Kidney (tissue), 13 donors: ENCODE measurements at regions not wholly inside any gene's neighbourhood (a gene's known extent, or its start where the extent isn't known, plus 50 kb on each side); places are given as distances from the start of the nearest gene placed in this dataset.

Experiments
- DNase-seq, 5 donors: peaks; one replicate each; pipeline ENCODE4 v3.0.0-alpha.2; 2013 to 2020
- FAIRE-seq: peaks from 2 replicates; lab custom pipeline; 2012; peaks lifted over from hg19 to GRCh38; lab: Jason Lieb, UNC
- H3K27ac ChIP-seq, 2 donors: one replicate each; pipeline ENCODE4 v1.7.0; 2013; ENCODE audit warnings: low read depth in 2 of 2, low read length in 2 of 2, inconsistent platforms in 1 of 2
- H3K27me3 ChIP-seq: one replicate; pipeline ENCODE4 v1.7.1; 2013; ENCODE audit warnings: low read length, inconsistent platforms; ENCODE audit not compliant: control insufficient read depth, insufficient read depth
- H3K36me3 ChIP-seq, 3 donors: one replicate each; pipeline versions ENCODE4 v1.7.0 to v1.7.1; 2013; ENCODE audit warnings: low read length in 3 of 3, control low read depth in 1 of 3, inconsistent platforms in 1 of 3; ENCODE audit not compliant: insufficient read depth in 3 of 3, control insufficient read depth in 2 of 3
- H3K4me1 ChIP-seq, 3 donors: one replicate each; pipeline versions ENCODE4 v1.7.0 to v1.7.1; 2013; ENCODE audit warnings: low read length in 3 of 3, inconsistent platforms in 1 of 3, low read depth in 1 of 3; ENCODE audit not compliant: control insufficient read depth in 2 of 3, insufficient read depth in 2 of 3
- H3K4me3 ChIP-seq, 3 donors: one replicate each; pipeline versions ENCODE4 v1.7.0 to v1.8.1; 2013; ENCODE audit warnings: low read length in 3 of 3, control low read depth in 1 of 3, inconsistent platforms in 1 of 3
- H3K9ac ChIP-seq, 3 donors: one replicate each; pipeline versions ENCODE4 v1.7.0 to v1.7.1; 2013; ENCODE audit warnings: low read length in 3 of 3, control low read depth in 1 of 3, inconsistent platforms in 1 of 3
- H3K9me3 ChIP-seq, 3 donors: one replicate each; pipeline versions ENCODE4 v1.7.0 to v1.7.1; 2013; ENCODE audit warnings: low read length in 3 of 3, control low read depth in 1 of 3, inconsistent platforms in 1 of 3; ENCODE audit not compliant: control insufficient read depth in 2 of 3, insufficient read depth in 1 of 3
- CTCF ChIP-seq: IDR thresholded peaks from 3 replicates; pipeline ENCODE4 v1.5.1; 2012; ENCODE audit warnings: mild to moderate bottlenecking, moderate library complexity, borderline replicate concordance; ENCODE audit not compliant: insufficient read depth; ENCODE audit errors: extremely low read depth
- intact Hi-C: fragments of 100-400 bp; cut with DNase I; formaldehyde crosslinking; loops from one replicate; pipeline ENCODE4 v1.11.1; 2022
- donor health status: control.
- donor health status: control.
- donor health status: control.
- donor health status: control.
- donor health status: control.
- donor health status: DM: yes; HTN: yes; CAD: no.
- donor health status: Normal renal cell carcinoma (clear cell type).

DNA sequence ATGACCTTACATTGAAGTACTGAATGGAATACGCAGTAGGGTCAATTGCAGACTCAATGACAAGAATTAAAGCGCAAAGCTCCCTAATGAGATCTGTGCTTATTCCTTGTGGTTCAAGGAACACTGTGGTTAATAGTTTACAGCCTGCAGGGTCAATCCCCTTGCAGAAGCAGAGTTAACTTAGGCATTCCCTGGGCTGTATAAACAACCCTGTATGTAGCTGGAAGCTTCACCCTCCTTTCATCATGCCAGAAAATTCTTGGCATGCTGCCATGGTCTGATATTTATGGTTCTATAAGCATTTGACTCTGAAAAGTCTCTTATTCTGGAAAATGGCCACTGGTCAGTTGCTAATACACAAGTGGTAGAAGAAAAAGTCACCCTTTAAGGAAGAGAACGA is 227.7 kb downstream of the NOVA1 start:
- Histone ChIP-seq H3K36me3 (no peaks in the 10 kb centered on the region), H3K4me1 (peaks cover 0 to 12% (median 3%) of the 10 kb centered on the region in 3 donors), H3K27me3 (no peaks in the 10 kb centered on the region), H3K4me3 (no peak overlapping the region), H3K9me3 (no peaks in the 10 kb centered on the region), H3K27ac (no peak overlapping the region), H3K9ac (no peak overlapping the region)
- DNase-seq = peak in 4 of 5 donors; percentile 52 to 87 (median 73)
- FAIRE-seq = no peak
- TF ChIP-seq CTCF = no peak
- intact Hi-C loops = no loop called here

DNA sequence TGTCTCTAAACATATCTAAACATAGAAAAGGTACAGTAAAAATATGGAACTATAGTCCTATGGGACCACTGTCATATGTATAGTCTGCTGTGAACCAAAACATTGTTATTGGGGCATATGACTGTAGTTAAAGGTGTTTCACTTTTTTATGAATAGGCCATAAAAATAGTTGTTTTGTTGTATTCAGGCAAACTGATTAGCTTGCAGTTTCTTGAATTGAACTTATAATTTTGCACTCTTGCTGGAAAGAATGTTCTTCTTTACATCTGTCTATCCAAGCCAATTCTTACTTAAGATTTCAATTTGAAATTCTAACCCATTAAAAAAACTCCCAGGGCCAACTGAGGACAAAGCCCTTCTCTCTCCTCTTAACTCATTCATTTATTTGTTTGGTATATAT is 234.1 kb downstream of the NOVA1 start:
- Histone ChIP-seq H3K9ac (no peak overlapping the region), H3K36me3 (no peaks in the 10 kb centered on the region), H3K4me1 (no peaks in the 10 kb centered on the region), H3K9me3 (no peaks in the 10 kb centered on the region), H3K4me3 (no peak overlapping the region), H3K27me3 (no peaks in the 10 kb centered on the region), H3K27ac (no peak overlapping the region)
- intact Hi-C loops = no loop called here
- TF ChIP-seq CTCF = no peak
- FAIRE-seq (no peak), DNase-seq (no peak)

DNA sequence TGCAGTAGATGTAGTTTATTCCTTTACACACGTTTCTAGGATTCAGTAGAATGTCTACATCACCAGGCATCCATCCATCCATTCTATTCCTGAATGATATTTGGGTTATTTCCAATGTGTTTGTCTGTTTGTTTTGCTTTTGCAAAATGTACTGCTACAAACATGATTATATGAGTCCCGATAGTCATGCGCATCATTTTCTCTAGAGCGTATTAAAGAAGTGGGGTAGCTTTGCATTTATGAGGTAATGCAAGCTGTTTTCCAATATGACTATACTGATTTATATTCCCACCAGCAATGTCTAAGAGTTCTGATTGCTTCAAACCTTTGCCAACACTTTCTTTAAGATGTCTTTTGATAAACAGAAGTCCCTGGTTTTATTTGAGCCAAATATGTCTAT is 253.2 kb downstream of the NOVA1 start:
- H3K27me3 ChIP-seq = no peaks in the 10 kb centered on the region
- FAIRE-seq (no peak), DNase-seq (no peak)
- no peaks in the 10 kb centered on the region for H3K4me1 ChIP-seq
- H3K27ac ChIP-seq = no peak overlapping the region
- H3K4me3 ChIP-seq = no peak overlapping the region
- no peak overlapping the region for H3K9ac ChIP-seq
- intact Hi-C loops = no loop called here
- no peaks in the 10 kb centered on the region for H3K9me3 ChIP-seq
- TF ChIP-seq CTCF = no peak
- no peaks in the 10 kb centered on the region for H3K36me3 ChIP-seq

DNA sequence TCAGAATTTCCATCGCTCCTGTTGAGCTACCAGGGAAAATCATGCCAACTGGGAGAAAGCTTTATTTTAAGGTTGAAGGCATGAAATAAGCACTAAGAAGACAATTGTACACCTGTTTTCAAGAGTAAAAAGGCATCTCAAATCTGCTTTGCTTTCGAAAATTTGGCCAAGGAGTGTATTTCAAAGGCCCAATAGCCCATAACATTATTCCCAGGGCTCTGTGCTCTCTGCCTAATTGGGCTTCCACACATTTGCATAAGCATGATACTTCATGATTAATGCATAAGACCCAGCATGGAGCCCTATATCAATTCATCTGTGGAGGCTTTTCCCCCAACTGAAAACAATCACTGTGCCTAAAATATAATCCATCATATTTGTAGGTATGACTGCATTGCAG is 258.5 kb downstream of the NOVA1 start:
- no peak for TF ChIP-seq CTCF
- intact Hi-C loops = no loop called here
- Histone ChIP-seq H3K27ac (no peak overlapping the region), H3K4me1 (no peaks in the 10 kb centered on the region), H3K9me3 (no peaks in the 10 kb centered on the region), H3K4me3 (no peak overlapping the region), H3K36me3 (no peaks in the 10 kb centered on the region), H3K27me3 (no peaks in the 10 kb centered on the region), H3K9ac (no peak overlapping the region)
- DNase-seq = no peak
- FAIRE-seq = no peak
